ENCODE measurements at regions not wholly inside any gene's neighbourhood (a gene's known extent, or its start where the extent isn't known, plus 50 kb on each side); places are given as distances from the start of the nearest gene placed in this dataset.
"Not testable (repeated sequence)": the region's sequence is repeated elsewhere in the genome, so short reads cannot be mapped to it uniquely, and the experiment has no call there.

DNA sequence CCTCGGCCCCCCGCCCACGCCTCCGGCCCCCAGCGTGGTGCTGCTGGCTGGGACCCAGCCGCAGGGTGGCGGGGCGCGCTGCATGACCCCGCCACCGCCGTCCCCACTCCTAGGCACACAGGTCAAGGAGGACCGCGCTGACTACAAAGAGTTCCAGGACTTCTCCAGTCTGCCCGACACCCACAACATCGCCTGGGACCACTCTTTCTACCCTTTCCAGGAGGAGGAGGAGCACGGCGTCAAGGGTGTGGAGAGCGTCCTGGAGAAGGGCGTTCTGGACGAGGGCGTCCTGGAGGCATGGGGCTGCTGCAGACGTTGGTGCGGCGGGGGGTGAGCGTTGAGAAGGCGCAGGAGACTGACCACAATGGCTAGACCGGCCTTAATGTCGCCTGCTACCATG lies 101.7 kb upstream of the OR4C13 start:
- ATAC-seq; FAIRE-seq; BruUV-seq (replicated peaks): not testable (repeated sequence)

DNA sequence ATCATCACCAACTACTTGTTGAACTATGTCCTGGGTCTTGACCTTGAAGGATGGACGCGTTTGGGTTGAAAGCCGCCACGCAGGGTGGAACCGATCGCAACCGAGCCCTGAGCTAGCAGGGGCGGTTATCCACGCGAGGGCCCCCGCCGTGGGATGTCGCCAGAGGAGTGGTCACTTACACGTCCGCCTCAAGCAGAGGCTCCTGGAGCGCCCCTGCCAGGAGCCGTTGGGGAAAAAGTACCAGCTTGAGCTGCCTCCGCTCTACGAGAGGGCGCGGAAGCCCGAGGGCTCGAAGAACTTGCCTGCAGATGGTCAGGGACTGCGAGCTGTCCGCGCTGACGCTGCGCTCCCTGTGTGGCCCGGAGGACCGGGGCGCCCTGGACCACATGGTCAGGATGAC lies 100.7 kb upstream of the OR4C13 start:
- no peak for FAIRE-seq
- no peak overlapping the region for H3K9ac ChIP-seq (ENCODE audit: insufficient read depth, low read depth, low read length)
- intact Hi-C loops (cut with micrococcal nuclease; ENCODE audit: unreplicated experiment) (no loop called here), in situ Hi-C loops (cut with HindIII; ENCODE audit: extremely low pct_ligation_motif_present, low pct_unique_long_range_greater_than_20kb) (no loop called here)
- no peak overlapping the region for H2AFZ ChIP-seq (ENCODE audit: low read length)
- H3K27me3 ChIP-seq (ENCODE audit: control insufficient read depth in 1 of 2, insufficient read depth in 2 of 2, low read length in 2 of 2): no peaks in the 10 kb centered on the region
- BruUV-seq (replicated peaks): no TSS peak
- TF ChIP-seq PHF21A (CRISPR knock-in tag; IDR thresholded peaks at IDR 0.05) (no peak), ZNF563 (CRISPR knock-in tag; IDR thresholded peaks at IDR 0.05) (no peak), ZBTB7A (CRISPR knock-in tag; IDR thresholded peaks at IDR 0.05) (no peak), ZBTB21 (CRISPR knock-in tag; IDR thresholded peaks at IDR 0.05) (no peak), MIER2 (CRISPR knock-in tag; IDR thresholded peaks at IDR 0.05) (no peak), FOXA1 (IDR thresholded peaks at IDR 0.05) (no peak), FOXA1 (CRISPR knock-in tag; IDR thresholded peaks at IDR 0.05) (no peak), ESRRA (CRISPR knock-in tag; IDR thresholded peaks at IDR 0.05; ENCODE audit: low read depth) (no peak)
- TF ChIP-seq, protein P1, sequence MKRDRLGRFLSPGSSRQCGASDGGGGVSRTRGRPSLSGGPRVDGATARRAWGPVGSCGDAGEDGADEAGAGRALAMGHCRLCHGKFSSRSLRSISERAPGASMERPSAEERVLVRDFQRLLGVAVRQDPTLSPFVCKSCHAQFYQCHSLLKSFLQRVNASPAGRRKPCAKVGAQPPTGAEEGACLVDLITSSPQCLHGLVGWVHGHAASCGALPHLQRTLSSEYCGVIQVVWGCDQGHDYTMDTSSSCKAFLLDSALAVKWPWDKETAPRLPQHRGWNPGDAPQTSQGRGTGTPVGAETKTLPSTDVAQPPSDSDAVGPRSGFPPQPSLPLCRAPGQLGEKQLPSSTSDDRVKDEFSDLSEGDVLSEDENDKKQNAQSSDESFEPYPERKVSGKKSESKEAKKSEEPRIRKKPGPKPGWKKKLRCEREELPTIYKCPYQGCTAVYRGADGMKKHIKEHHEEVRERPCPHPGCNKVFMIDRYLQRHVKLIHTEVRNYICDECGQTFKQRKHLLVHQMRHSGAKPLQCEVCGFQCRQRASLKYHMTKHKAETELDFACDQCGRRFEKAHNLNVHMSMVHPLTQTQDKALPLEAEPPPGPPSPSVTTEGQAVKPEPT (CRISPR knock-in tag; IDR thresholded peaks at IDR 0.05; ENCODE audit: low read depth): no peak
- TF ChIP-seq, protein P2, sequence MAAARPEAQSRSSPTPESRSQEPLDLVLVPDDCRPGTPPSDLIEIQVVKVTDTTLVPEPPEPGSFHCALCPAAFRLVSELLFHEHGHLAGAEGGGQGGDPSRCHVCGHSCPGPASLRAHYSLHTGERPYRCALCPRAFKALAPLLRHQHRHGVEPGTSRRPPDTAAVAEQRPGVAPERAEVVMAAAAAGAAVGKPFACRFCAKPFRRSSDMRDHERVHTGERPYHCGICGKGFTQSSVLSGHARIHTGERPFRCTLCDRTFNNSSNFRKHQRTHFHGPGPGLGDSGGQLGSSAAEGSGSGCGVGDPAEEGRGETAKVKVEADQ (CRISPR knock-in tag; IDR thresholded peaks at IDR 0.05; ENCODE audit: borderline replicate concordance): no peak
- ChIA-PET CTCF (ENCODE audit: low intra/inter-chr PET ratio, low total read pairs) (no interaction called here), POLR2A (no interaction called here)
- H3K4me3 ChIP-seq (replicated peaks in 1 of 3; ENCODE audit: insufficient read depth in 1 of 3, low read depth in 2 of 3, low read length in 3 of 3): no peak overlapping the region
- no peak for DNase-seq (ENCODE audit: low spot score)
- ATAC-seq: no peak
- WGBS (ENCODE audit: low lambda C conversion rate): 86% methylated on average over 8 of the region's 31 CpGs
- H3K79me2 ChIP-seq (ENCODE audit: insufficient read depth, low read length): no peaks in the 10 kb centered on the region
- no peak overlapping the region for H3K4me2 ChIP-seq (ENCODE audit: low read depth, low read length)
- no peaks in the 10 kb centered on the region for H3K36me3 ChIP-seq (replicated peaks in 1 of 2; ENCODE audit: control insufficient read depth in 1 of 2, insufficient read depth in 2 of 2, low read length in 2 of 2)
- no peaks in the 10 kb centered on the region for H3K9me3 ChIP-seq (ENCODE audit: low read length)
- H3K4me1 ChIP-seq (ENCODE audit: insufficient read depth, low read length): no peaks in the 10 kb centered on the region
- H3K27ac ChIP-seq (ENCODE audit: extremely low read length, insufficient read depth, low read length): no peak overlapping the region
- H4K20me1 ChIP-seq (ENCODE audit: insufficient read depth, low read length): no peaks in the 10 kb centered on the region

More for the DNA sequence above, 101.7 kb upstream of the OR4C13 start:
- 47% methylated on average over 14 of the region's 29 CpGs for WGBS (ENCODE audit: low lambda C conversion rate)
- H3K36me3 ChIP-seq (replicated peaks in 1 of 2; ENCODE audit: control insufficient read depth in 1 of 2, insufficient read depth in 2 of 2, low read length in 2 of 2); POLR2A ChIA-PET; H3K27ac ChIP-seq (ENCODE audit: extremely low read length, insufficient read depth, low read length); H3K27me3 ChIP-seq (ENCODE audit: control insufficient read depth in 1 of 2, insufficient read depth in 2 of 2, low read length in 2 of 2); CTCF ChIA-PET (ENCODE audit: low intra/inter-chr PET ratio, low total read pairs); H3K4me3 ChIP-seq (replicated peaks in 1 of 3; ENCODE audit: insufficient read depth in 1 of 3, low read depth in 2 of 3, low read length in 3 of 3); H3K4me2 ChIP-seq (ENCODE audit: low read depth, low read length); H2AFZ ChIP-seq (ENCODE audit: low read length); H3K4me1 ChIP-seq (ENCODE audit: insufficient read depth, low read length); H3K9ac ChIP-seq (ENCODE audit: insufficient read depth, low read depth, low read length); intact Hi-C loops (cut with micrococcal nuclease; ENCODE audit: unreplicated experiment); H3K79me2 ChIP-seq (ENCODE audit: insufficient read depth, low read length); DNase-seq (ENCODE audit: low spot score); in situ Hi-C loops (cut with HindIII; ENCODE audit: extremely low pct_ligation_motif_present, low pct_unique_long_range_greater_than_20kb); H4K20me1 ChIP-seq (ENCODE audit: insufficient read depth, low read length); H3K9me3 ChIP-seq (ENCODE audit: low read length): not testable (repeated sequence)

Data from HepG2 (cell line).